CD4-positive, alpha-beta T cell treated with Interferon alpha-2 for 1 hour (primary cell): ENCODE measurements at regions not wholly inside any gene's neighbourhood (a gene's known extent, or its start where the extent isn't known, plus 50 kb on each side); places are given as distances from the start of the nearest gene placed in this dataset.
A peak's percentile ranks its signal among the peaks of the same experiment; 100 is the strongest.

ENCODE experiments used
- DNase-seq, 2 donors: peaks; one replicate each; pipeline ENCODE4 v3.0.0-alpha.2; 2020 to 2022

DNA sequence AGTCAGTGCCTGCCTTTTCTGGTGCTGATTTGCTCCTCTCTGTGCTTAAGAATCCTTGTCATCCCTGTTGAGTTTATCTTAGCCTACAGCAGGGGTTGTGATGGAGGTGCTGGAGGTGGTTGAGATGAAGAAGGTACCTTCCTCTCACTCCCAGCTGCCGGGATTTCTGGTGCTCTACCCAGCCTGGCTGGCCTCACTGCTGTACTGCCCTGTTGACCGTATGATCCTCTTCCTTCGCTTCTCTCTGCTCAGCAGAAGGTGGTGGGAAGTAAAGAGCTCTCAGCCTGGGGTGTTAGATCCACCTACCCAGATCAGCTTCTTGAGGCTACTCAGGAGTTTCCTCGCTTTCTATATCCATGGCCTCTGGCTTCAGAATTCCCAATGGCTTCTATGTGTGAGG lies 101.0 kb upstream of the NXT1 start:
- no peak for DNase-seq

DNA sequence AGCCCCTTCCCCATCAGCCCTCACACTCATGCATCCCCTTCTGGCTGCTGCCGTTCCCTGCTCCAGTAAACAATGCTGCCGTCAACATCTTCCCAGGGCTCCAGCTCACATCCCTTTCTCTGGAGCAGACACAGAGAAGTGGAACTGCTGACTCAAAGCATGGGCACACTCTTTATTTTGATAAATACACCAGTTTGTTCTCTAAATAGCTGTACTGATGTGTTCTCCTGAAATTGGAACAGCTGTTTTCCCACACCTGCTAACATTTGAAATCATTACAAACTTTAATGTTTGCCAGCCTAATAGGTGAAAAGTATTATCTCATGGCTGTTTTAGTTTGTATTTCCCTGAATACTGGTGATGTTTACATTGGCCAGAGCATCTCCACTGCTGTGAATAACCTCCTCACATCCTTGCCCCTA lies 102.1 kb upstream of the NXT1 start:
- no peak for DNase-seq

DNA sequence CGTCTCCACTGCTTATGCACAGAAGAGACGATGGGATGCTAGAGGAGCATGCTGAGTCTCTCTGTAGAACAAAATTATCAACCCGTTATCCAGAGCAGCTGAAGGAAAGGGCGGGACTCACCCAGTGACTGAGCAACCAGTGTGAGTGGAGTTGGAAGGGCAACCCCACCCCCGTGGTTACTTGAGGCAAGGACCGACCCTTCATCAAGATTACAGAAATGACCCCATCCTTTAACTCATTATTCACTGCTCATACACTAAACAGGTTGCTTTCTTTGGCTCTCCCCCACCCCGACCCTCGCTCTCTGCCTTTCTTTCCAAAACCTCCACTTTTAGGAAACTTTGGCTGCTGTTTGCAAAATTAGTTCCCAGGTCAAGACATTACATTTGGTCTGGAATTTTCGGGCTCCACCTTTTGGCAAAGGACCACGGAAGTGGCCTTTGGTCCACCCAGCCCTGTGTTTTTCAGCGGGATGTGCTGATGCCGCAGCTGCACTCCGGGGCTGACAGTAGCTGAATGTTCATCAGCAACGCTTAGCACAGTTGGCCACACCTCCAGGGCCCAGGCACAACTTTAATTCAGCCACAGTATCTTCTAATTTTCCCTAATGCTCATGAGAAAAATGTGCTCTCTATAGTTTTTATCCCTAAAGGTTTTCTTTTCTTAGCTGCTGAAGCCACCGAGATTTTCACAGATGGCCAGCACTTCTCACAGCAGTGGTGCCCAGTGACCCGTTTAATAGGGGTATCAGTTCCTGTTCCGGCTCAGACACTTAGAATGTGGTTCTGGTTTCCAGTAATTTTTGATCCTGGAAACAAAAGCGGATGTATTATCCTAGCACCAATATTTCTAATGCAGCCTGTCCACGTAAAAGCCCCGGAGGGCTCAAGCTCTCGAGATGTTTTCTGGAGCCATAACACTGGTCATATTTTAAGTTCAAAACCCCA lies 103.6 kb upstream of the NXT1 start:
- no peak for DNase-seq

DNA sequence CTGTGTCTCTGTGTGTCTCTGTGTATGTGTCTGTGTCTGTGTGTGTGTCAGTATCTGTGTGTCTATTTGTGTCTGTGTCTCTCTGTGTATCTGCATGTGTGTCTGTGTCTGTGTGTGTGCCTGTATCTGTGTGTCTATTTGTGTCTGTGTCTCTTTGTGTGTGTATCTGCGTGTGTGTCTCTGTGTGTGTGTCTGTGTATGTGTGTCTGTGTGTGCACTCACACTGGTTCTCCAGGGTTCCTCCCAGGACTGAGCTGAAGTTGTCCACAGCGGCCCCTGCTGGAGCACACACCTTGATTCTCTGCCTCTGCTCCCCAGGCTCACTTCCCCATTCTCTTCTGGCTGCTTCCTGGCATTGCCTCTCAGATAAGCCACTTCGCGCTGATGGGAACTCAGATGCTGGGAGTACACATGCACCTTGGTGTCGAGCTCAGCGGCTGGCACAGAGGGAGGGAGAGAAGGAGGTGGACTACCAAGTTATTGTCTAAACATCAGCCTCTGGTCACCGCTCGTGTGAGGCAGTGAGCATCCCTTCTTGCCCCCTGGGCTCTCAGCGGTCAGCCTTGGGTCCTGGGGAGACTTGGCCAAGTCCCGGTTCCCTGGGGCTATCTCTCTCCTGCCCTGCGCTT lies 104.9 kb upstream of the NXT1 start:
- peak; percentile 24 to 63 for DNase-seq

DNA sequence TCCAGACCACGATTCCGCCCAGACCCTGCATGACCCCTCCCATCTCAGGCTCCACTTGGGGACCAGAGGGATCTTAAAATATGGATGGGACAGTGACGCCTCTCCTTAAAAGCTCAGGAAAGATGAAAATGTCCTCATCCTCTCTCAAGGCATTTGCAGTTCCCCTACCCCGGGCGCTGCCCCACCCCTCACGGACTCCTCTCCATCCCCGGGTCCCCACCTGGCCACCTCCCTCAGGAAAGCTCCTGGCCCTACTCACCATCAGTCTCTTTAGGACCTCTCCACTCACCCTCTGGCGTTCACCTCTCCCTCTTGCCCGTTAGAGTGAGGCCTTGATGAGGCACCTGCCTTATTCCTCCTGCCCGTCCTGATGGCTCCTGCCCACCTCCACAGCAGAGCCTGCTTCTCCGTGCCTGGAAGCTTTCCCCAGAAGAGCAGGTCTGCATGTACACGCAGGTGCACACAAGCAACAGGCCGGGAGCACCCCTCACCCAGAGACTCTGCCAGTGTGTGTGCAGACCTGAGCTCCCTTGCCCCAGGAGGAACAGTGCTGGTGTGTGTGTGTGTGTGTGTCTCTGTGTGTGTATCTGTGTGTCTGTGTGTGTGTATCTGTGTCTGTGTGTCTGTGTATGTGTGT lies 105.6 kb upstream of the NXT1 start:
- DNase-seq = no peak

DNA sequence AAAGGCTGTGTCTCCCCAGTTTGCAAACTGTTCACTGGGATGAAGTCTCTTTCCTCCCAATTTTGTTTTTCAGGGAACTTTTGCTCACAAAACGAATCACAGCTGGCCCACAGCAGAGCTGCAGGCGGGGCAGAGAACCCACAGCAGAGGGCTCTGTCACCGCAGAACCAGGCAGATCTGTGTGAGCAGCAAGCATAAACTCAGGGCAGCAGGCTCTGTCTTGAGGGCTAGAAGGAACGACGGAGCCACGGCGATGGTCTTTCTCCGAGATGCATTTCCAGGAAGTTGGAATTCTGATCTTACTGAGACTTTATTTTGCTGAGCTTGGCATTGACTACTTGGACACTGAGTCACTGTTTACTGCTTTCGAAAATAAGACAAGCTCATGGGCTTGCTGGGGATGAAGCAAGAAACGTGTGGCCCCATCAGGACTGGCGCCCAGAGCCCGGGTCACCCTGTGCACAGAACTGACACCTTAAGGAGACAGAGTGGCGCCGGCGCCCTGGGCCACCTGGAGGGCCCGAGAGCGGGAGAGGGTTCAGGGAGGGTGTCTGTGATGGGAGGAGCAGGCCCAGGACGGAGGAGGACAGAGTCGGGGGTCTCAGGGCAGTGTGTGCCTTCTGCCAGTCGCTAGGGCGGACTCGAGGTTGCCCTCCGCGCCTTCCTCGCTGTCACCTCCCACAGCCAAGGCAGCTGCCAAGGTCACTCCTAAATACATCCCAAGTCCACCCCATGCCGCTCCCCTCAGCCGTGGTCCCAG lies 106.3 kb upstream of the NXT1 start:
- no peak for DNase-seq

DNA sequence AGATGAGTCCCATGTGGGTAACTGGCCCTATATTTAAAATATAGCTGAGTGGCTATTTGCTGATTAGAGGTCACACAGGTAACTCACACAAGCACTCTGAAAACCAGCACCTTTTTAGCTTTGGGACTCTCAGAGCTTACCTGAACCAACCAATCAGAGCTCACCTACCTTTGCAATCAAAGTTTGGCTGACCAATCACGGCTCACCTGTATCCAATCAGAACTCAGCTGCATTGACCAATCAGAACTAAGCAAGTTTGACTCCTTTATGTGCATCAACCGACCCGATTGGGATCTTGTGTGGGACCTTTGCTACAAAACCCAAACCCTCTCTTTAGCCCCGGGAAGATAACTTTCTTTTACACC lies 106.8 kb upstream of the NXT1 start:
- no peak for DNase-seq

DNA sequence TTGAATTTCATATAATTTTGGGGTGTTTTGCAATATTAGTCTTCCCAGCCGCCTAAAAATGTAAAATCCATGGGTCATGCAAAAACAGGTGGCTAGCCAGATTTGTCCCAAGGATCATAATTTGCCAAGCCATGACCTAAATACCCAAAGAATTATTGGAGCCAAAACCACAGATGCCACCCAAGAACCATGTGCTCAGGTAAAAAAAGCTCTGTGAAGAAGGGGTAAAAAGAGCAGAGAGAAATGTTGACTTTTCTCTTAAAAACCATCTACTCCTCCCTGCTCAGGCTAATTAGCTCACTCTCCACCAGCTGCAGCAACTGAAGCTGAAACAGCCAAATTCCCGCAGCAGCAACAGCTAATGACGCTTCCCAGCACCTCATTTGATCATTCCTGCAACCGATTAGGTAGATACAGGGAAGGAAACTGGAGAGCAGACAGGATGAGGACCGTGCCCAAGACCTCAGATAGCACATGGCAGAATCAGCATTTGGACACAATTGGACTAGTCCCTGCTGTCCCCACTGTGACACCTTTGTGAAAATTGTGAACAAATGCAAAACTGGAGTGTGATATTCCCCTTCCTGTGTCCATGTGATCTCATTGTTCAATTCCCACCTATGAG lies 107.9 kb upstream of the NXT1 start:
- DNase-seq = no peak

DNA sequence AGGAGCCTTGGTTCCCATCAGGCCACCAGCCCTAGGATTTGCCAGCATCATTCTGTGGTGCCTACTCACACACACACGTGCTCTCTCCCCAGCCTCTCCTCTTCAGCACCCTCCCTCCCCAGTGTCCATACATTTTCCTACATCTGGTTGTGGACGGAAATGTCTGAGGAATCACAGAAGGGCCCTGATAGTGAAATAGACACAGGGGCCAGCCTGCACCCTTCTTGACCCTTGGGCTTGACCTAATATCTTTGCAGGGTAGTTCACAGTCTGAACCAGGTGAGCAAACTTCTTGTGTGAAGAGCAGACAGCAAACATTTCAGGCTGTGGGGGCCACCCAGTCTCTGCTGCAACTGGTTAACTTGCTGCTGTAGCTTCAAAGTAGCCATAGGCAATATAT lies 108.5 kb upstream of the NXT1 start:
- DNase-seq = no peak

DNA sequence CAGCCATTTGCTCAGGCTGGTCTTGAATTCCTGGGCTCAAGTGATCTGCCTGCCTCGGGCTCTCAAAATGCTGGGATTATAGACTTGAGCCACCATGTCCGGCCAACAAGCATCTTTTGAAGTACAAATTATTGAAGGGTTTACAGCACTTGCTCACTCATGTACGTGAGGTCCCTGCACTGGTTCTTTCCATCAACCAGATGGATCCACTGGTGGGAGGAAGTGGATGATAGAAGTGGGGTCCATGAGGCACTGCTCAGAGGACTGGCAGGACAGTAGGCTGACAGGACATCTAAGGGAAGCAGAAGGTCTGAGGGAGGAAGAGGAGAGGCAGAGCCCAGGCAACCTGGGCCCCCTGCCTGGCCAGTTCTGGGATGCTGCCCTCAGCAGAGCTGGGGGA lies 109.2 kb upstream of the NXT1 start:
- no peak for DNase-seq

DNA sequence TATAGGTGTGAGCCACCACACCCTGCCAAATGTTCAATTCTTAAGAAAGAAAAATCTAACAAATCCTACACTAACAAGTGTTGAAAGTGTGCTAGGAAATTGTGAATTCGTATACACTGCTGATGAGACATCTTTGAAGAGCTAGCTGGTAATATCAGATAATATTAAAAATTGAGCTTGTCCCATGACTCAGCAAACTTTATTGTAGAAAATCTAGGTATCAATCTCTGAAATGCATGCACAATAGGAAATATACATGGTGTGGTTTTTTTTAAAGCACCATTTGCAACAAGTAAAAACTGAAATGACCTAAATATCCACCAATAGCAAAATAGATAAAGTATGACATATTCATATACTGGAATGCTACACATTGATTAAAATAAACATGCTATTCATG lies 110.1 kb upstream of the NXT1 start:
- no peak for DNase-seq

DNA sequence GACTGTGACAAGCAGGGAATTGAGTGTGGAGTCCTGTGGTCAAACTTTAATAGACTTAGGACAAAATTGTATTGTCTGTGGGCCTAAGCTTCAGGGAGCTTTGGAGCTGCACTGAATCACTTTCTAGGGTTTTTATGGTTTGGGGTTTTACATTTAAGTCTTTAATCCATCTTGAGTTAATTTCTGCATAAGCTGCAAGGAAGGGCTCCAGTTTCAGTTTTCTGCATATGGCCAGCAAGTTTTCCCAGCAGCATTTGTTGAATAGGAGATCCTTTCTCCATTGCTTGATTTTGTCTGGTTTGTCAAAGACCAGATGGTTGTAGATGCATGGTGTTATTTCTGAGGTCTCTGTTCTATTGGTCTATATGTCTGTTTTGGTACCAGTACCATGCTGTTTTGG lies 113.4 kb upstream of the NXT1 start:
- no peak for DNase-seq

DNA sequence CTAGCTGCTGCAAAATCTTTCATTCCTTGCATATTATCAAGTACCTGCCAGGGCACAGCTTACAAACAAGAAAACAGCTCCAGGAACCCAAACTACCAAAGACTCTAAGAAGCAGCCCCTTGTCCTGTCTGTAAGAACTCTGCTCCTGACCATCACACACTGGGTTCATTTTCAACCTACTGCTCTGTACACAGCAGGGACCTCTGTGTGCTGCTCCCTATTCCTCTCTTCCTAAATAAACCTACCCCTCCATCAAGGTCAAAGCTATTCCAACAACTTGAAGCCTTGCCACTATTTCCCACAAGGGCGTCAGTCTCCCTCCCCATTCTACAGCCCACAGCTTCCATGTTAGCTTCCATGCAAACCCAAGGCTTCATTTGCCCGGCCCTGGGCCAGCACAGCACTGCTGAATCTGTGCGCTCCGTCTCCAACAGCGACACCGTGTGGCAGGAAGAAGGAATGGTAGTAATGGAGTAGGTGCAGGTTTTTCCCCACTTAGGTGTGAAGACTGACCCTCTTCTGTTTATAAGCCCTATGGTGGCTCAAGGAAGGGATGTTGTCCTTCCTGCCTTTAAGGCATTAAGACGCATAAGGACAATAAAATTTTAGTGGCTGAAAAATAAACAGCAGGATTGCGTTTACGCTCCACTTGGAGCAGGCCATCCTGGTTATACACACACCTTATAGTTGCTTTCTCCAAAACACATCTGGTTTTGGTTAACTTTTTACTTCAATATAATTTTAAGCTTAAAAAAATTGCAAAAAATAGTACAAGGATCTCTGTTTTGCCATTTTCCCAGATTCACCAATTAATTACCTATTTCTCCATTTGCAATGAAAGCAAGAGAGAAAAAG lies 115.2 kb upstream of the NXT1 start:
- peak; percentile 20 to 41 for DNase-seq

DNA sequence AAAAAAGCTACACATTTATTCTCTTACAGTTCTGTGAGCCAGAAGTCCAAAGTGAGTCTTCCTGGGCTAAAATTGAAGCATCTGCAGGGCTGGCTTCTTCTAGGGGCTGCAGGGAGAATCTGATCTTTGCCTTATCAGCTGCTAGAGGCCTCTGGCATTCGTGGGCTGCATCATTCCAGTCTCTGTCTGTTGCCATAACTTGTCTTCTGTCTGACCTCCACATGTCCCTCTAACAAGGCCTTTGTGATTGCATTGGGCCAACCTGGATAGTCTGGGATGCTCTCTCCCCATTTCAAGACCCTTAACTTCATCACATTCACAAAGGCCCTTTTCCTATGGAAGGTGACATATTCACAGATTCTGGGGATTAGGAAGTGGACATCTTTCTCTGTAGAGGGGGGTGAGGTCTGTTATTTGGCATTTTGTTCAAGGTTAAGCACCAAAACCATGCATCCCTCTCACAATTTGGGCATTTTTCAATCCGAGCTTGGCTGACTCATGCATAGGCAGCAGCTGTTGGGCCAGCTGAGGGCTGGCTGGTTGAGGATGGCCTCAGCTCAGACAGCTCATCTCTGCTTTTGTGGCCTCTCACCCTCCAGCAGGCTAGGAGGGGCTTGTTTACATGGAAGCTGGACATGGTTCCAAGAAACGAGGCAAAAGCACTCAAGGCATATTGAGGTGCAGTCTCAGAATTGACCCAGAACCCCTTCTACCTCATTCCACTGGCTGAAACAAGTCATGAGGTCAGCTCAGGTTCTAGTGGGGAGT lies 116.1 kb upstream of the NXT1 start:
- no peak for DNase-seq

DNA sequence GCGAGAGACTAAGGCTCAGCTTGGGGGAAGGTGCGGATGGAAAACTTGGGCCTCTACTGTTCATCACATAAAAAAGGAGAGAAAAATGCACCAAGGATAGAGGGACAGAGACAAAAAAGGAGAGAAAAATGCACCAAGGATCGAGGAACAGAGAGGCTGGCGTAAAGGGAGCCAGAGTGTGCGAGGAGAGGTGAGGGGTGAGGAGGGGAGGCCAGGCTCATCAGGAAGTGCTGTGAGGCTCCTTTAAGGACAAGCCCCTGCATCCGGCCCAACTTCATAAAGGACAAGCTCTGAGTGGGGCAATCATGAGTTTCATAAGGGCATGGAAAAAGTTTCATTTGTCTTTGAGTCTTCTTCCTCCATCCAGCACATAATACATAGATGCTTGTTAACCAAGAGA lies 117.2 kb upstream of the NXT1 start:
- no peak for DNase-seq

DNA sequence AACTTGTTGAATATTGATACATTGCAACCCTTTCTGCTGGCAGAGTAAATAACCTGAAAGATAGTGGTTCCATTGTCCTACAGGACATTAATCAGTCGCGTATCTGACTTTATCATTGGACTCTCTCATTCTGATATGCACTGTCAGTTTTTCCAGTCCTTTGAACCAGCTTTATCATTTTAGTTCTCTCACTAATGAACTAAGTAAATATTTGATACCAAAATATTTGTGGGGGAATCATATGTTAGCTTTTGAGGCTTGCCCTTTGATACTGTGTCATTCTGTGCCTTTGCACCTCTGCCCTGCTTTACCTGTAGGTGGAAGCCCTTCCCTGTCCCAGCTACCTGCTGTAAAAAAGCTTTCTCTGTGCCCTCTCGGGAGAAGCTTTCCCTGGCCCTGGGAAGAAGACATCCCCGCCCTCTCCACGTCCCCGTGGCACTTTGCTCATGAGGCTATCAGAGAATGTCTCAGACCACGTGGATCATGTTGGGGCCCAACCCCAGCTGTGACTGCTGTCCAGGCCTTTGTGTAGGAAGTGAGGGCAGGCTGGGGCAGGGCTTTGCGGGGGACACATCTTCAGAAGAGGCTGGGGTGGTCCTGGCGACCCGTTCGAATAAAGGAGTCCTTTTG lies 117.8 kb upstream of the NXT1 start:
- no peak for DNase-seq

DNA sequence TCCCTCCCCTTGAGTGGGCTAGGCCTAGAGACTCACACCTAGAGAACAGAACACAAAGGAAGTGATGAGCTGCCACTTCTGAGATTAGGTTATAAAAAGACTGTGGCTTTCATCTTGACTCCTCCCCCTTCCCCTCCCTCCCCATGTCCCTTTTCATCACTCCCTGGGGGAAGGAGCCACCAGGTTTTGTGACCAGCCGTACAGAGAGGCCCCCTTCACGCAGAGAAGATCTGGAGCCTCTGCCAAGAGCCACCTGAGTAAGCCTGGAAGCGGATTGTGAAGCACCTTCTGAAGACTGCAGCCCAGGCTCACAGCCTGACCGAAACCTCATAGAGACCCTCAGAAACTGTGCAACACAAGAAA lies 118.4 kb upstream of the NXT1 start:
- no peak for DNase-seq

DNA sequence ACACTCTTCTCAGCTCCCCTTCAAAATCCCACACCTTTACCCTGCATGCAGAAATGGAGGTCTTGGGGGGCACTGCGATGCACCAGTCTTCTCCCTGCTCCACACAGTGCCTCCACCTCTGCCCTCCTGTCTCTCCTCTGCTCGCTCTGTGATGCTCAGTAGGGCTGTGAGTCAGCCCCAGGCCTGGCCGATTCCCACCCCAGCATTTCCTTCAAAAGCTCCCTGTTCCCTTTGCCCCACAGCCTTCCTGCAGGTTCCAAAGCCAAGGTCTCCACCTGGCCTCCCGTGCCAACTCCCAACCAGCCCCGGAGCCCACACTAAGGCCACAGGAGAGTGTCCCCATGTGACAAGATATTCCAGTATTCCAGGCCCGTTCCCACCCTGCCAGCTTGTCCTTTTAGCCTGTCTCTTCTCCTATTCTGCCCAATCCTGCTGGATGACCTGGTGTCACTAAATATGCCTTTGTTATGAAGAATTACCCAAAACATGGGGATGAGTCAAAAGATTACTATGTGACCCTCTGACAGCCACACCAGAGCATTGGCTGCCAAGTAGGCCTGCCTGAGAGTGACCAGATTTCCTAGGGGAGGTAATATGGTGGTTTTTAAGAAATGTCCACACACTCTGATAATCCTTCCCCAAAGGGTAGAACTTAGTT lies 118.9 kb upstream of the NXT1 start:
- no peak for DNase-seq

DNA sequence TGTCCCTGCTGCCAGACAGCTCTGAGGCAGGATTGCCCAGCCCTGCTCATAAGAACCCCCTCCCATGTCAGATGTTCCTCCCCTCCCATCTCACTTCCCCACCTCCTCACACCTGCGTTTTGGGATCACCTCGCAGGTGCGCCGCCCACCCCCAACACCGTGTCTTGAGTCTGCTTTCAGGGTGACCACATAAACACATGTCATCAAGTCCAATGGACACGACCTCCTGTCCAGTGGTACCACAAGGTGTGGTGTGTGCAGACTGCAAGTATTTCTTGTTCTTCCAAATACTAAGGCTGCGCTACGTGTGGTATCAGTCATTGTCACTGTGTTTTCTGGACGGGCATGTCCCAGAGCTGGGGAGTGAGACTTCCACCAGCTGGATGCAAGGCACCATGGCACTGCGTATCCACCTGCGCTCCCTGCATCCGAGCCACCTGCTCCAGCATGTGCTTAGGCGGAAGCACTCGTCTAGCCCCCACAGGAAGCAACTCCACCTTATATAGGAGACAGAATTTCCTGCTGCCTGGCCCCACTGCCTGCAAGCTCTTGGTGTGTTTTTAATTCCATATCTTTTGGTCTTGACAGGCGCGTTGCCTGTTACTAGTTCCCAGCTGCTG lies 119.7 kb upstream of the NXT1 start:
- DNase-seq = no peak

DNA sequence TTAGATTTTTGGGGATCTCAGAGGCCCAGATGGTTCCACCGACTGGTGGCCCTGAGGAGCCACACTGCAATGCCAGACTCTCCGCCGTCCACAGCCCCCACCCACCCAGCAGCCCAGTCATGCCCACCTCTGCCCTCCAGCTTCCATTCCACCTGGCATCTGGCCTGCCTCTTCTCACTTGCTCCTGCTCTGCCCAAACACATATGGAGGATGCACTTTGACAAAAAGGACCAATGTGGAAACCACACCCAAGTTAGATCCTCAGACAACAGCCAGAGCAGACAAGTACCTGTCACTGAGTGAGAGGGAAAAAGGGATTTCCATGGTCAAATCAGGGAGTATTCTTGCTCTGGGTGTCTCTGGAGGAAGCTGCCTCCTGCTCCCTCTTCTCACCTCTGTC lies 120.6 kb upstream of the NXT1 start:
- no peak for DNase-seq
